ENCODE measurements at regions not wholly inside any gene's neighbourhood (a gene's known extent, or its start where the extent isn't known, plus 50 kb on each side); places are given as distances from the start of the nearest gene placed in this dataset.
"Not testable (repeated sequence)": the region's sequence is repeated elsewhere in the genome, so short reads cannot be mapped to it uniquely, and the experiment has no call there.

- DNase-seq, result no peak
These were observed 114.0 kb upstream of the PLCL2 start for GRCh38 chr3:16770792-16771191.

GRCh38 chr3:16773594-16773993 is 111.2 kb upstream of the PLCL2 start:
- not testable (repeated sequence) for DNase-seq

- DNase-seq, result not testable (repeated sequence)
These were observed 110.2 kb upstream of the PLCL2 start for GRCh38 chr3:16774536-16774935.

GRCh38 chr3:16784973-16785372 is 99.8 kb upstream of the PLCL2 start:
- no peak for DNase-seq

GRCh38 chr3:16785465-16785864 is 99.3 kb upstream of the PLCL2 start:
- DNase-seq, result no peak

GRCh38 chr3:16788440-16789056 is 96.2 kb upstream of the PLCL2 start:
- peak; percentile 44 to 65 for DNase-seq

- no peak for DNase-seq
These were observed 95.2 kb upstream of the PLCL2 start for GRCh38 chr3:16789344-16790120.

- DNase-seq, result peak; percentile 57 to 65
These were observed 94.0 kb upstream of the PLCL2 start for GRCh38 chr3:16790432-16791400.

GRCh38 chr3:16793321-16793720 is 91.4 kb upstream of the PLCL2 start:
- DNase-seq, result peak in 1 of 2 donors; percentile 20

GRCh38 chr3:16794257-16794656 is 90.5 kb upstream of the PLCL2 start:
- DNase-seq, result peak; percentile 59 to 78

GRCh38 chr3:16795581-16795980 is 89.2 kb upstream of the PLCL2 start:
- peak in 1 of 2 donors; percentile 56 for DNase-seq

GRCh38 chr3:16797831-16798230 is 86.9 kb upstream of the PLCL2 start:
- DNase-seq, result peak in 1 of 2 donors; percentile 58

- no peak for DNase-seq
These were observed 86.0 kb upstream of the PLCL2 start for GRCh38 chr3:16798738-16799137.

GRCh38 chr3:16800361-16800760 is 84.4 kb upstream of the PLCL2 start:
- no peak for DNase-seq

GRCh38 chr3:16801223-16801622 is 83.5 kb upstream of the PLCL2 start:
- DNase-seq, result peak; percentile 83 to 91

GRCh38 chr3:16801698-16802097 is 83.1 kb upstream of the PLCL2 start:
- no peak for DNase-seq

- DNase-seq, result peak; percentile 45 to 48
These were observed 82.4 kb upstream of the PLCL2 start for GRCh38 chr3:16802389-16802788.

- DNase-seq, result no peak
These were observed 81.7 kb upstream of the PLCL2 start for GRCh38 chr3:16803019-16803418.

GRCh38 chr3:16807391-16807790 is 77.4 kb upstream of the PLCL2 start:
- no peak for DNase-seq

GRCh38 chr3:16808393-16809107 is 76.2 kb upstream of the PLCL2 start:
- no peak for DNase-seq

GRCh38 chr3:16809482-16809881 is 75.3 kb upstream of the PLCL2 start:
- DNase-seq, result no peak

- DNase-seq, result no peak
These were observed 74.8 kb upstream of the PLCL2 start for GRCh38 chr3:16809993-16810392.
